Activated CD4-positive, alpha-beta memory T cell treated with anti-CD3 and anti-CD28 coated beads, Interleukin-2, amount 10 ng/mL, durations not matched to agents 7 days and 5 days (primary cell): ENCODE measurements at regions not wholly inside any gene's neighbourhood (a gene's known extent, or its start where the extent isn't known, plus 50 kb on each side); places are given as distances from the start of the nearest gene placed in this dataset.
"Not testable (repeated sequence)": the region's sequence is repeated elsewhere in the genome, so short reads cannot be mapped to it uniquely, and the experiment has no call there.

Experiments used
- CTCF ChIA-PET: fragments of 350-600 bp; sonication (Branson Sonifier 250); formaldehyde crosslinking; loops from one replicate; lab custom pipeline; 2021; ENCODE audit warnings: antibody characterized with exemption, inconsistent platforms; lab: Charles Lee
- POLR2A ChIA-PET: fragments of 350-600 bp; sonication (Branson Sonifier 250); formaldehyde crosslinking; loops from one replicate; lab custom pipeline; 2021; ENCODE audit warnings: antibody characterized with exemption; lab: Charles Lee
- DNase-seq: peaks from one replicate; pipeline ENCODE4 v3.0.0-alpha.2; 2020
- H3K27ac Mint-ChIP-seq: one replicate; pipeline ENCODE4 v1.8.0; 2021; ENCODE audit warnings: mild to moderate bottlenecking, mixed read lengths
- H3K27me3 Mint-ChIP-seq: one replicate; pipeline ENCODE4 v1.8.0; 2021; ENCODE audit warnings: mixed read lengths
- H3K36me3 Mint-ChIP-seq: one replicate; pipeline ENCODE4 v1.8.0; 2021; ENCODE audit warnings: low read depth, mixed read lengths
- H3K4me1 Mint-ChIP-seq: one replicate; pipeline ENCODE4 v1.8.0; 2021; ENCODE audit warnings: mixed read lengths
- H3K4me3 Mint-ChIP-seq: one replicate; pipeline ENCODE4 v1.8.0; 2021; ENCODE audit warnings: mild to moderate bottlenecking, mixed read lengths
- H3K9me3 Mint-ChIP-seq: one replicate; pipeline ENCODE4 v1.8.0; 2021; ENCODE audit warnings: mixed read lengths

- POLR2A ChIA-PET = no interaction called here
- no peaks in the 10 kb centered on the region for H3K36me3 Mint-ChIP-seq
These were observed 221.5 kb upstream of the NBEA start for GRCh38 chr13:34720618-34721017.

GRCh38 chr13:34721631-34722595, 220.2 kb upstream of the NBEA start:
- Mint-ChIP-seq H3K36me3 (no peaks in the 10 kb centered on the region), H3K9me3 (no peaks in the 10 kb centered on the region), H3K27ac (no peak overlapping the region), H3K4me1 (no peaks in the 10 kb centered on the region), H3K27me3 (no peaks in the 10 kb centered on the region), H3K4me3 (no peak overlapping the region)
- POLR2A ChIA-PET = no interaction called here
- DNase-seq = no peak
- CTCF ChIA-PET = no interaction called here

More at GRCh38 chr13:34720618-34721017, 221.5 kb upstream of the NBEA start:
- CTCF ChIA-PET = no interaction called here
- no peak overlapping the region for H3K27ac Mint-ChIP-seq
- no peak for DNase-seq
- no peak overlapping the region for H3K4me3 Mint-ChIP-seq
- no peaks in the 10 kb centered on the region for H3K27me3 Mint-ChIP-seq
- H3K4me1 Mint-ChIP-seq = no peaks in the 10 kb centered on the region
- no peaks in the 10 kb centered on the region for H3K9me3 Mint-ChIP-seq

GRCh38 chr13:34722922-34723321, 219.1 kb upstream of the NBEA start:
- ChIA-PET POLR2A (no interaction called here), CTCF (no interaction called here)
- Mint-ChIP-seq H3K4me1 (no peaks in the 10 kb centered on the region), H3K4me3 (no peak overlapping the region), H3K27me3 (no peaks in the 10 kb centered on the region), H3K27ac (no peak overlapping the region), H3K9me3 (no peaks in the 10 kb centered on the region), H3K36me3 (no peaks in the 10 kb centered on the region)
- DNase-seq = no peak

GRCh38 chr13:34730961-34731360, 211.1 kb upstream of the NBEA start:
- DNase-seq = no peak
- H3K36me3 Mint-ChIP-seq = no peaks in the 10 kb centered on the region
- POLR2A ChIA-PET = no interaction called here
- CTCF ChIA-PET = no interaction called here
- H3K27me3 Mint-ChIP-seq = no peaks in the 10 kb centered on the region
- no peak overlapping the region for H3K27ac Mint-ChIP-seq
- H3K4me1 Mint-ChIP-seq = no peaks in the 10 kb centered on the region
- no peak overlapping the region for H3K4me3 Mint-ChIP-seq
- H3K9me3 Mint-ChIP-seq = no peaks in the 10 kb centered on the region

GRCh38 chr13:34731486-34731885, 210.6 kb upstream of the NBEA start:
- CTCF ChIA-PET = no interaction called here
- no peaks in the 10 kb centered on the region for H3K36me3 Mint-ChIP-seq
- H3K27ac Mint-ChIP-seq = no peak overlapping the region
- POLR2A ChIA-PET = no interaction called here
- no peak overlapping the region for H3K4me3 Mint-ChIP-seq
- no peaks in the 10 kb centered on the region for H3K27me3 Mint-ChIP-seq
- no peaks in the 10 kb centered on the region for H3K9me3 Mint-ChIP-seq
- no peak for DNase-seq
- H3K4me1 Mint-ChIP-seq = no peaks in the 10 kb centered on the region

- H3K9me3 Mint-ChIP-seq = no peaks in the 10 kb centered on the region
These were observed 208.3 kb upstream of the NBEA start for GRCh38 chr13:34733721-34734120.

GRCh38 chr13:34734932-34735331, 207.1 kb upstream of the NBEA start:
- no peak for DNase-seq
- Mint-ChIP-seq H3K27me3 (no peaks in the 10 kb centered on the region), H3K9me3 (no peaks in the 10 kb centered on the region), H3K4me1 (no peaks in the 10 kb centered on the region), H3K36me3 (no peaks in the 10 kb centered on the region), H3K27ac (no peak overlapping the region), H3K4me3 (no peak overlapping the region)
- CTCF ChIA-PET = no interaction called here
- POLR2A ChIA-PET = no interaction called here

More at GRCh38 chr13:34733721-34734120, 208.3 kb upstream of the NBEA start:
- Mint-ChIP-seq H3K4me1 (no peaks in the 10 kb centered on the region), H3K36me3 (no peaks in the 10 kb centered on the region), H3K4me3 (no peak overlapping the region), H3K27ac (no peak overlapping the region), H3K27me3 (no peaks in the 10 kb centered on the region)
- DNase-seq = no peak
- ChIA-PET CTCF (no interaction called here), POLR2A (no interaction called here)

- DNase-seq = no peak
These were observed 203.6 kb upstream of the NBEA start for GRCh38 chr13:34738254-34738992.

GRCh38 chr13:34747056-34747455, 195.0 kb upstream of the NBEA start:
- POLR2A ChIA-PET, DNase-seq, CTCF ChIA-PET, H3K27me3 Mint-ChIP-seq, H3K36me3 Mint-ChIP-seq, H3K4me3 Mint-ChIP-seq, H3K27ac Mint-ChIP-seq, H3K9me3 Mint-ChIP-seq, H3K4me1 Mint-ChIP-seq: not testable (repeated sequence)

More at GRCh38 chr13:34738254-34738992, 203.6 kb upstream of the NBEA start:
- Mint-ChIP-seq H3K27me3 (no peaks in the 10 kb centered on the region), H3K4me3 (no peak overlapping the region), H3K9me3 (no peaks in the 10 kb centered on the region), H3K36me3 (no peaks in the 10 kb centered on the region), H3K27ac (no peak overlapping the region), H3K4me1 (no peaks in the 10 kb centered on the region)
- ChIA-PET POLR2A (no interaction called here), CTCF (no interaction called here)

GRCh38 chr13:34747507-34747906, 194.6 kb upstream of the NBEA start:
- H3K27ac Mint-ChIP-seq = no peak overlapping the region
- H3K36me3 Mint-ChIP-seq = no peaks in the 10 kb centered on the region
- no peaks in the 10 kb centered on the region for H3K9me3 Mint-ChIP-seq
- no peaks in the 10 kb centered on the region for H3K4me1 Mint-ChIP-seq
- CTCF ChIA-PET = no interaction called here
- H3K4me3 Mint-ChIP-seq = no peak overlapping the region
- H3K27me3 Mint-ChIP-seq = no peaks in the 10 kb centered on the region
- POLR2A ChIA-PET = no interaction called here
- no peak for DNase-seq

GRCh38 chr13:34748073-34748472, 194.0 kb upstream of the NBEA start:
- DNase-seq = no peak
- no peak overlapping the region for H3K4me3 Mint-ChIP-seq
- ChIA-PET POLR2A (no interaction called here), CTCF (no interaction called here)
- no peaks in the 10 kb centered on the region for H3K4me1 Mint-ChIP-seq
- no peaks in the 10 kb centered on the region for H3K27me3 Mint-ChIP-seq
- no peak overlapping the region for H3K27ac Mint-ChIP-seq
- H3K36me3 Mint-ChIP-seq = no peaks in the 10 kb centered on the region
- H3K9me3 Mint-ChIP-seq = no peaks in the 10 kb centered on the region

- ChIA-PET CTCF (no interaction called here), POLR2A (no interaction called here)
- no peak overlapping the region for H3K4me3 Mint-ChIP-seq
- DNase-seq = no peak
- no peak overlapping the region for H3K27ac Mint-ChIP-seq
- H3K4me1 Mint-ChIP-seq = no peaks in the 10 kb centered on the region
- H3K27me3 Mint-ChIP-seq = no peaks in the 10 kb centered on the region
- no peaks in the 10 kb centered on the region for H3K36me3 Mint-ChIP-seq
- H3K9me3 Mint-ChIP-seq = no peaks in the 10 kb centered on the region
These were observed 193.5 kb upstream of the NBEA start for GRCh38 chr13:34748596-34748995.

- DNase-seq = no peak
- no peaks in the 10 kb centered on the region for H3K4me1 Mint-ChIP-seq
These were observed 193.0 kb upstream of the NBEA start for GRCh38 chr13:34749046-34749445.

More at GRCh38 chr13:34749046-34749445, 193.0 kb upstream of the NBEA start:
- Mint-ChIP-seq H3K36me3 (no peaks in the 10 kb centered on the region), H3K4me3 (no peak overlapping the region), H3K9me3 (no peaks in the 10 kb centered on the region), H3K27me3 (no peaks in the 10 kb centered on the region), H3K27ac (no peak overlapping the region)
- POLR2A ChIA-PET = no interaction called here
- CTCF ChIA-PET = no interaction called here
